ENCODE measurements at regions not wholly inside any gene's neighbourhood (a gene's known extent, or its start where the extent isn't known, plus 50 kb on each side); places are given as distances from the start of the nearest gene placed in this dataset.

DNA sequence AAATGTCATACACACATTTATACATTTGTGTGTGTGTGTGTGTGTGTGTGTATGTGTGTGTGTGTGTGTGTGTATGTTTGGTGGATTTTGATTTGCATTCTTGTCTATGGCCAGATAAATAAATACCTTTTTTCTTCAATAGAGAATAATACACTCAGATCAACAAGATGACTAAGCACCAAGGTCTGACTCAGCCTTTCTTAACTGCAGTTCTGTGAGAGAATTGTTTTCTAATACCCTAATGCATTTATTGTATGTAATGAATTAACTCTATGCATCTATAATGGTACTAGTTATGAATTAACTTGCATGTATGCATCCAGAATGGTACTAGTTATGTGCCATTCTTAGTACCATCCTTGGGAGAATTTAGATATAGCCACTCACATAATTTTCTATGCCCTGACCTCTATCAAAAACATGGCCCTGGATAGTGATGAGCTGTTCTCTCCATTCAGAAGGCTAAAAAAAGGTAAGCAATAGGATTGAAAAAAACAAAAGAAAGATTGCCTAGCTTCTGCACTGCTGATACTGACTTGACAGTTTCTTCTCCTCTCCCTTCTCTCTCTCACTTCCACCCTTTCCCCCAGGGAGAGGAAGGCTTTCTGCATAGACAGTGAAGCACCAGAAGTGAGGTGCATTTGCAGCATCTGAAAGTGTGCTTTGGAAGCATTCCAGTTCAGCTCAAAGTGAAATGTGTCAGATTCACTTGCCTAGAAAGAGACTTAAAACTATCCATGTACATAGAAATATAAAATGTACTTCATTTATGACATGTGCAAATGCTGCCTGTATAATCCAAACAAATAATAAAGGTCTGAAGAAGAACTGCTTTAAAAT lies 55.1 kb upstream of the CCDC112 start:
- H2BK120ac ChIP-seq (ENCODE audit: low read depth, low read length): 0 out of 2 replicates have a peak overlapping the region, but pooled peaks have one; percentile 32
- POLR2A ChIA-PET (ENCODE audit: unreplicated experiment): no interaction called here
- CTCF ChIA-PET: no interaction called here

More for the DNA sequence above, 55.1 kb upstream of the CCDC112 start:
- no peaks in the 10 kb centered on the region for H3K36me3 ChIP-seq (ENCODE audit: control insufficient read depth, insufficient read depth, low read length)
- H2BK5ac ChIP-seq (ENCODE audit: low read depth, low read length, poor library complexity, severe bottlenecking): no peak overlapping the region
- no peaks in the 10 kb centered on the region for H3K27me3 ChIP-seq (ENCODE audit: control insufficient read depth, insufficient read depth, low read length)
- in situ Hi-C loops (cut with MboI; ENCODE audit: low sequenced_read_pairs) (no loop called here), intact Hi-C loops (cut with micrococcal nuclease) (no loop called here), dilution Hi-C loops (cut with HindIII; ENCODE audit: low sequenced_read_pairs, unreplicated experiment) (no loop called here)
- no peak overlapping the region for H3K4me2 ChIP-seq (ENCODE audit: low read depth, low read length)
- DNase-seq (peak; percentile 73), ATAC-seq (ENCODE audit: low read depth) (peak; percentile 64)
- no peak overlapping the region for H3K4ac ChIP-seq (ENCODE audit: low read depth, low read length)
- H3K4me1 ChIP-seq (ENCODE audit: control insufficient read depth, insufficient read depth, low read length): peaks cover 5% of the 10 kb centered on the region
- no peak overlapping the region for H3K4me3 ChIP-seq (ENCODE audit: insufficient read depth, low read depth, low read length)
- no peak overlapping the region for H3K27ac ChIP-seq (ENCODE audit: insufficient read depth, low read length)
- no peaks in the 10 kb centered on the region for H3K9me3 ChIP-seq (ENCODE audit: control insufficient read depth, insufficient read depth, low read length)
- H2BK20ac ChIP-seq (ENCODE audit: low read depth, low read length): peak overlapping the region; percentile 59; the same call in 1 of the 2 replicates
- no TSS peak for BruUV-seq (replicated peaks)
- no peak overlapping the region for H2AK5ac ChIP-seq (ENCODE audit: low read depth, low read length)
- no peak overlapping the region for H2AK9ac ChIP-seq (replicated peaks; ENCODE audit: low read depth, low read length, poor library complexity)
- H4K5ac ChIP-seq (ENCODE audit: low read depth, low read length): no peak overlapping the region
- TF ChIP-seq FOS (IDR thresholded peaks at IDR 0.05; ENCODE audit: low read depth, low read length): peak; percentile 62
- no peak for TF ChIP-seq RFX5 (IDR thresholded peaks at IDR 0.05; ENCODE audit: low read depth, low read length)
- TF ChIP-seq MAFK (IDR thresholded peaks at IDR 0.05; ENCODE audit: low read depth, low read length): peak; percentile 80
- TF ChIP-seq, protein P1, sequence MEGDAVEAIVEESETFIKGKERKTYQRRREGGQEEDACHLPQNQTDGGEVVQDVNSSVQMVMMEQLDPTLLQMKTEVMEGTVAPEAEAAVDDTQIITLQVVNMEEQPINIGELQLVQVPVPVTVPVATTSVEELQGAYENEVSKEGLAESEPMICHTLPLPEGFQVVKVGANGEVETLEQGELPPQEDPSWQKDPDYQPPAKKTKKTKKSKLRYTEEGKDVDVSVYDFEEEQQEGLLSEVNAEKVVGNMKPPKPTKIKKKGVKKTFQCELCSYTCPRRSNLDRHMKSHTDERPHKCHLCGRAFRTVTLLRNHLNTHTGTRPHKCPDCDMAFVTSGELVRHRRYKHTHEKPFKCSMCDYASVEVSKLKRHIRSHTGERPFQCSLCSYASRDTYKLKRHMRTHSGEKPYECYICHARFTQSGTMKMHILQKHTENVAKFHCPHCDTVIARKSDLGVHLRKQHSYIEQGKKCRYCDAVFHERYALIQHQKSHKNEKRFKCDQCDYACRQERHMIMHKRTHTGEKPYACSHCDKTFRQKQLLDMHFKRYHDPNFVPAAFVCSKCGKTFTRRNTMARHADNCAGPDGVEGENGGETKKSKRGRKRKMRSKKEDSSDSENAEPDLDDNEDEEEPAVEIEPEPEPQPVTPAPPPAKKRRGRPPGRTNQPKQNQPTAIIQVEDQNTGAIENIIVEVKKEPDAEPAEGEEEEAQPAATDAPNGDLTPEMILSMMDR (conservative IDR thresholded peaks at IDR 0.05; ENCODE audit: low read depth, low read length): no peak
- peak; percentile 71 for TF ChIP-seq NFE2L2 (IDR thresholded peaks at IDR 0.05; ENCODE audit: low read depth, low read length)
- TF ChIP-seq SMC3 (IDR thresholded peaks at IDR 0.05; ENCODE audit: low read depth, low read length): no peak
- TF ChIP-seq, protein P2, sequence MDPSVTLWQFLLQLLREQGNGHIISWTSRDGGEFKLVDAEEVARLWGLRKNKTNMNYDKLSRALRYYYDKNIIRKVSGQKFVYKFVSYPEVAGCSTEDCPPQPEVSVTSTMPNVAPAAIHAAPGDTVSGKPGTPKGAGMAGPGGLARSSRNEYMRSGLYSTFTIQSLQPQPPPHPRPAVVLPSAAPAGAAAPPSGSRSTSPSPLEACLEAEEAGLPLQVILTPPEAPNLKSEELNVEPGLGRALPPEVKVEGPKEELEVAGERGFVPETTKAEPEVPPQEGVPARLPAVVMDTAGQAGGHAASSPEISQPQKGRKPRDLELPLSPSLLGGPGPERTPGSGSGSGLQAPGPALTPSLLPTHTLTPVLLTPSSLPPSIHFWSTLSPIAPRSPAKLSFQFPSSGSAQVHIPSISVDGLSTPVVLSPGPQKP (IDR thresholded peaks at IDR 0.05; ENCODE audit: borderline replicate concordance, low read depth, low read length): no peak
- H3K23ac ChIP-seq (ENCODE audit: low read depth, low read length): no peak overlapping the region
- peak overlapping the region; percentile 17; the same call in 1 of the 2 replicates for H3K18ac ChIP-seq (ENCODE audit: low read depth, low read length)
- H3K9ac ChIP-seq (ENCODE audit: low read depth, low read length): no peak overlapping the region
- H3K56ac ChIP-seq (ENCODE audit: extremely low read depth, insufficient read depth, low read length): no peak overlapping the region
- no peak overlapping the region; the same call in 2 of the 3 replicates for H2BK15ac ChIP-seq (ENCODE audit: low read depth, low read length)
- no peaks in the 10 kb centered on the region for H3K79me1 ChIP-seq (ENCODE audit: low read depth in 1 of 2, low read length in 2 of 2)
- peaks cover 5% of the 10 kb centered on the region; the same call in 1 of the 2 replicates for H3K9me1 ChIP-seq (ENCODE audit: insufficient read depth, low read length)
- H3K14ac ChIP-seq (replicated peaks; ENCODE audit: low read depth, low read length): 0 out of 2 replicates have a peak overlapping the region, but pooled peaks have one; percentile 48
- H4K20me1 ChIP-seq (ENCODE audit: insufficient read depth, low read length): no peaks in the 10 kb centered on the region
- 0 out of 4 replicates have a peak overlapping the region, but pooled peaks of 1 of the 2 experiments have one; percentile 4 for H4K8ac ChIP-seq (ENCODE audit: low read depth in 2 of 2, low read length in 2 of 2)
- H2AFZ ChIP-seq (replicated peaks; ENCODE audit: low read length, poor library complexity): no peak overlapping the region
- H4K91ac ChIP-seq (ENCODE audit: insufficient read depth, low read depth, low read length): no peak overlapping the region

Data from IMR-90 (cell line).